SK-N-SH treated with all-trans-retinoic acid at 6 μM for 48 hours (cell line): ENCODE measurements at regions not wholly inside any gene's neighbourhood (a gene's known extent, or its start where the extent isn't known, plus 50 kb on each side); places are given as distances from the start of the nearest gene placed in this dataset.

ENCODE experiments used
- CREB5 ChIP-seq: fragments of 250-450 bp; sonication (Bioruptor Pico); IDR thresholded peaks from 2 replicates; pipeline ENCODE4 v1.5.1; 2020; ENCODE audit warnings: low read depth, mild to moderate bottlenecking, moderate library complexity
- PATZ1 ChIP-seq: fragments of 250-450 bp; sonication (Bioruptor Pico); IDR thresholded peaks from 2 replicates; pipeline ENCODE4 v1.8.0; 2020; ENCODE audit warnings: mild to moderate bottlenecking, moderate library complexity, borderline replicate concordance
- POU6F1 ChIP-seq: fragments of 250-450 bp; sonication (Bioruptor Pico); IDR thresholded peaks from 2 replicates; pipeline ENCODE4 v1.8.0; 2021; ENCODE audit warnings: low read depth, mild to moderate bottlenecking, moderate library complexity, borderline replicate concordance
- PPARA ChIP-seq: fragments of 250-450 bp; sonication (Bioruptor Pico); IDR thresholded peaks from 2 replicates; pipeline ENCODE4 v1.5.0; 2020; ENCODE audit warnings: mild to moderate bottlenecking, borderline replicate concordance
- RARB ChIP-seq: fragments of 250-450 bp; sonication (Bioruptor Pico); IDR thresholded peaks from 2 replicates; pipeline ENCODE4 v1.8.0; 2021; ENCODE audit warnings: mild to moderate bottlenecking, moderate library complexity
- TOX ChIP-seq: fragments of 250-450 bp; sonication (Bioruptor Pico); IDR thresholded peaks from 2 replicates; pipeline ENCODE4 v1.8.0; 2021; ENCODE audit warnings: mild to moderate bottlenecking, moderate library complexity, borderline replicate concordance
- TSHZ2 ChIP-seq: fragments of 250-450 bp; sonication (Bioruptor Pico); IDR thresholded peaks from 2 replicates; pipeline ENCODE4 v1.5.0; 2020; ENCODE audit warnings: mild to moderate bottlenecking, moderate library complexity
- ZC3H10 ChIP-seq: fragments of 250-450 bp; sonication (Bioruptor Pico); IDR thresholded peaks from 2 replicates; pipeline ENCODE4 v1.5.1; 2021; ENCODE audit warnings: mild to moderate bottlenecking, moderate library complexity
- ZFP3 ChIP-seq: fragments of 250-450 bp; sonication (Bioruptor Pico); IDR thresholded peaks from 2 replicates; pipeline ENCODE4 v1.5.0; 2020; ENCODE audit warnings: mild to moderate bottlenecking, moderate library complexity

- TF ChIP-seq RARB (no peak), TSHZ2 (CRISPR knock-in tag) (no peak), ZFP3 (CRISPR knock-in tag) (no peak), CREB5 (no peak), POU6F1 (CRISPR knock-in tag) (no peak), ZC3H10 (no peak), PATZ1 (CRISPR knock-in tag) (no peak), TOX (CRISPR knock-in tag) (no peak), PPARA (CRISPR knock-in tag) (no peak)
Measured at GRCh38 chr10:31101123-31101522, 69.5 kb upstream of the ZNF438 start.
